H7 (cell line): ENCODE measurements at regions not wholly inside any gene's neighbourhood (a gene's known extent, or its start where the extent isn't known, plus 50 kb on each side); places are given as distances from the start of the nearest gene placed in this dataset.
"Not testable (repeated sequence)": the region's sequence is repeated elsewhere in the genome, so short reads cannot be mapped to it uniquely, and the experiment has no call there.

Experiments
- DNase-seq: peaks from one replicate; pipeline ENCODE4 v3.0.0; 2012
- H3K27me3 ChIP-seq: 2 replicates; pipeline ENCODE4 v1.6.0; 2011; ENCODE audit warnings: mild to moderate bottlenecking, low read length; ENCODE audit not compliant: control insufficient read depth, insufficient read depth
- H3K36me3 ChIP-seq: replicated peaks from 2 replicates; pipeline ENCODE4 v1.5.1; 2011; ENCODE audit warnings: low read length; ENCODE audit not compliant: control insufficient read depth, insufficient read depth
- H3K4me3 ChIP-seq: 2 replicates; pipeline ENCODE4 v1.5.1; 2011; ENCODE audit warnings: low read depth, mild to moderate bottlenecking, control low read depth, low read length, moderate library complexity; ENCODE audit not compliant: insufficient read depth

DNA sequence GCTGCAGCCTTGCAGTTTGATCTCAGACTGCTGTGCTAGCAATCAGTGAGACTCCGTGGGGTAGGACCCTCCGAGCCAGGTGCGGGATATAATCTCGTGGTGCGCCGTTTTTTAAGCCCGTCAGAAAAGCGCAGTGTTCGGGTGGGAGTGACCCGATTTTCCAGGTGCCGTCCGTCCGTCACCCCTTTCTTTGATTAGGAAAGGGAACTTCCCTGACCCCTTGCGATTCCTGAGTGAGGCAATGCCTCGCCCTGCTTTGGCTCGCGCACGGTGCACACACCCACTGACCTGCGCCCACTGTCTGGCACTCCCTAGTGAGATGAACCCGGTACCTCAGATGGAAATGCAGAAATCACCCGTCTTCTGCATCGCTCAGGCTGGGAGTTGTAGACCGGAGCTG is 203.2 kb downstream of the SNCAIP start:
- not testable (repeated sequence) for H3K36me3 ChIP-seq, DNase-seq, H3K4me3 ChIP-seq, H3K27me3 ChIP-seq

DNA sequence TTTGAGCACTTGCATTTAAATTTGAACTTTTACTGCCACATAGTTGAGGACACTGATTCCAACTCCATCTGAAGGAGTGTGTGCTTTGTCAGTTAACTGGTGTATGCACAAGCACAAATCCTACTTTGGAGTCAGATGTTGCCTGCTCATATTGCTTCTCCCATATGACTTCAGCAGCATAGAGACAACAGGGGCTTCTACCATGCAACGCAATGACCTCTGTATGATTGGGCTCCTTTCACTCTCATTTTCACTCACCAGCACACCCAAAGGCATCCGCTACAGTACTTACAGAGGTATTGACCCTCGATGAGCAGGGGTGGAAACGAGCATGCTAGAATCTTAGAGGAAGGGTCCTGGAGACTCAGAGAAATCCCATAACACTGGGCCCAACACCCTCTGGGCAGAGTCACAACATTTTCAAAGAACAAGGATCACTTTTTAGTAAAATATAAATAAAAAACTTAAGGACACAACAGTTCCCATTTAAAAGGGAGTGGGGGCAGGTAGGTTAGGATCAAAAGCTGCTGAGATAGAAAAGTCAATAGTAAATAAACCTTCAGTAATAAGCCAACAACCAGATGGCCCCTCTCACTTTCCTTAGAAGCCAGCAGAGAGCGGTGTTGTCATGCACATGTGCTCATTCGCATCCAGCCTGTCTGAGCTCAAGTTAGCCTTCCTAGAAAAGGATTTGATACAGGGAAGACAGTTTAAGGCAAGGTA is 203.8 kb downstream of the SNCAIP start:
- Histone ChIP-seq H3K27me3 (no peaks in the 10 kb centered on the region), H3K4me3 (no peak overlapping the region), H3K36me3 (no peaks in the 10 kb centered on the region)
- DNase-seq = peak; percentile 60

DNA sequence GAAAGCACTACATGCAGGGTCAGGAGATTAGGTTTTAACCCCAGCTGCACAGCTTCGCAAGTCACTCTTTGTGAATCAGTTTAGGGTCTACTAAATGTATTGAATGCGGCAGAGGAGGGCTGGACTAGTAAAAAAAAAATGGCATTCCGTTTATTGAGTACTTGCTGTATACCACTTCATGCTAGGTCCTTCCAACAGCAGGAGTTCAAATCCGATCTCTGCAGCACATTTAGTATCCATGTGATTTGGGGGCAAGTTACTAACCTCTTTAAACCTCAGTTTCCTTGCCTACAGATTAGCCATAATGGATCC is 204.4 kb downstream of the SNCAIP start:
- no peaks in the 10 kb centered on the region for H3K27me3 ChIP-seq
- no peak overlapping the region for H3K4me3 ChIP-seq
- DNase-seq = no peak

DNA sequence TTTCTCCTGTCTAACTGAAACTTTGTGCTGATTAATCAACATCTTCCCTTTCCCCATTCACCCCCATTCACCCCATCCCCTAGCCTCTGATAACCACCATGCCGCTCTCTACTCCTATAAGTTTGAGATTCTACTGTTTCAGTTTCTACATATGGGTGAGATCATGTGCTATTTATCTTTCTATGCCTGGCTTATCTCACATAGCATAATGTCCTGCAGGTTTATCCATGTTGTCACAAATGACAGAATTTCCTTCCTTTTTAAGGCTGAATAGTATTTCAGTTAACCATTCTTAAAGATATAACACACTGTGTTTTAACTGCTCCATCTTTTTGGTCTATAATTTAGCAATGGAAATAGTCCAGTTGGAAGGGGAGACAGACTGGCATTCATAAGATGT is 205.1 kb downstream of the SNCAIP start:
- Histone ChIP-seq H3K36me3 (no peaks in the 10 kb centered on the region), H3K27me3 (no peaks in the 10 kb centered on the region), H3K4me3 (no peak overlapping the region)
- no peak for DNase-seq

More for the DNA sequence above, 204.4 kb downstream of the SNCAIP start:
- H3K36me3 ChIP-seq = no peaks in the 10 kb centered on the region

DNA sequence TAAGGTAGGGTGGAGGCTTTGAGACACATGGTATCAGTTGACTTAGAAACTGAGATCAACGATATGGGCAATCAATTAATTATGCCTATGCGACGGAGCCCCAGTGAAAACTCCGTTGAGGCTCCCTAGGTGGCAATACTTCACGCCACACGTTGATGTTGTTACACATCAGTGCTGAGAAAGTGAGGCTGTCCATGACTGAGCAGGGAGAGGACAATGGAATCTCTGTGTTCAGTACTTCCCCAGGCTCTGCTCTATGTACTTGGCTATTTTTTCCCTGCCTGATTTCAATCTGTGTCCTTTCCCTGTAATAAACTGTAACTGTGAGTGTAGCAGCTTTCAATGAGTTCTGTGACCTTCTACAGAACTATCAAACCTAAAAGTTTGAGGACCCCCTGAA is 211.7 kb downstream of the SNCAIP start:
- Histone ChIP-seq H3K27me3 (no peaks in the 10 kb centered on the region), H3K36me3 (no peaks in the 10 kb centered on the region), H3K4me3 (no peak overlapping the region)
- no peak for DNase-seq

DNA sequence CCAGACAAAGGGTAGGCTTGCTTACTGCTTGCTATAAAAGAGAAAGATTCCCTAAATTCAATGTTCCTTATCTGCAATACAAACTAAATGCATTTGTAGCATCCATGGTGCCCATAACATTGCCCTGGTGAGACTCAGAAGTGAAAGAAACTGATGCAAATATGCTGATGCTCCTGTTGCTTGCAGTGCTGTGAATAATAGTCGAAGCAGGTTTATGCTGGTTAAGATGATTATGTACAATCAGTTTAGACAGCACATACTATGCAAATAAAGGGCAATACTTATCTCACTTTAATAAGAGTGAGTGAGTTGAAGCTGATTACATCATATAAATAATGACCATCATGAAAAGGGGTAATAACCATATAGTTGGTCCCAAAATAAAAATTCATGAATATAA is 215.5 kb downstream of the SNCAIP start:
- DNase-seq = no peak
- H3K36me3 ChIP-seq = no peaks in the 10 kb centered on the region
- no peak overlapping the region for H3K4me3 ChIP-seq

DNA sequence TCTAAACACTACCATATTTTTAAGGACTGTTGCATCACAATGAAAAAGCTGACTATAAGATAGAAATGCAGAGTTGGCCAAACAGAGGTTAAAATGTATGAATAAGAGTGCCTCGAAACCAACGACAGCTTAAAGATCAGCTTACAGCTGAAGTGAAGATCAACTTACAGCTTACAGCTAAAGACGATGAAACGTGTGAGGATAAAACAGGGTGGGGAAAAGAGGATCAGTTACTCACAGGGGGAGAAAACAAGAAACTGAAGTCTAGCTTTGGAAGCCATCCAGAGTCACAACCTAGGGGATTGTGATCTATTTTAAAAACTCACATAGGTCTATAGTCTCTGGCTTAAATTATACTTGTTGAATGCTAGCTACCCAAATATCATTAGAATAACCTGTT is 220.0 kb downstream of the SNCAIP start:
- H3K4me3 ChIP-seq = no peak overlapping the region
- no peaks in the 10 kb centered on the region for H3K36me3 ChIP-seq
- H3K27me3 ChIP-seq = no peaks in the 10 kb centered on the region
- no peak for DNase-seq

More for the DNA sequence above, 215.5 kb downstream of the SNCAIP start:
- no peaks in the 10 kb centered on the region for H3K27me3 ChIP-seq

DNA sequence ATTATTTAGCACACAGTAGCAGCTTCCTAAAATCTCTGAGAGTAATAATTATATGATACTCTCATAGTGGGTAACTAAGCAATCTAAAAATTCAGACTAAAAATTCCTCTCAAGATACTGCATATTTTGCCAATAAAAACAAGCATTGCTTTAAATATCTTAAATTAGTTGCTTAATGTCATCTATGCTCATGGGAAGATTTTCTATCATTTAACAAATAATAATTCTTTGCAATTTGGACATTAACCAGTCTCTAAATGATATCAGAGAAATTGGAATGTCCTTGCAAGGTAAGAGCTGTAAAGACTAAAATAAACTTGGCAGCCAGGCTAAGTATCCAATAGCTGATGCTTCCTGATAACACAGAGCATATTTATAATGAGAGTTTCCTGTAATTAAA is 221.8 kb downstream of the SNCAIP start:
- H3K27me3 ChIP-seq = no peaks in the 10 kb centered on the region

DNA sequence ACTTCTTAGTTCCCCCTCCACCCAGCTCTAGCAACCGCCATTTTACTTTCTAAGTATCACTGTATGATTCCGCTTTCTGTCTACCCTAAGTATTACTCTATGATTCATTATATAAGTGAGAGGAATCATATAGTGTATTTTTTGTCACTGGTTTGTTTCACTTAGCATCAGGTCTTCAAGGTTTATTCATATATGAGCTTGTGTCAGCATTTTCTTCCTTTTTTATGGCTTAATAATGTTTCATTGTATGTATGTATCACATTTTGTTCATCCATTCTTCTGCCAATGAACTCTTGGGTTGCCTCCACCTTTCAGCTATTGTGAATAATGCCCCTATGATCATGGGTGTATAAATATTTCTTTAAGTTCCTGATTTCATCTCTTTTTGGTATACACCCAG is 222.8 kb downstream of the SNCAIP start:
- Histone ChIP-seq H3K36me3 (no peaks in the 10 kb centered on the region), H3K27me3 (no peaks in the 10 kb centered on the region), H3K4me3 (no peak overlapping the region)
- no peak for DNase-seq

More for the DNA sequence above, 221.8 kb downstream of the SNCAIP start:
- Histone ChIP-seq H3K4me3 (no peak overlapping the region), H3K36me3 (no peaks in the 10 kb centered on the region)
- DNase-seq = no peak

DNA sequence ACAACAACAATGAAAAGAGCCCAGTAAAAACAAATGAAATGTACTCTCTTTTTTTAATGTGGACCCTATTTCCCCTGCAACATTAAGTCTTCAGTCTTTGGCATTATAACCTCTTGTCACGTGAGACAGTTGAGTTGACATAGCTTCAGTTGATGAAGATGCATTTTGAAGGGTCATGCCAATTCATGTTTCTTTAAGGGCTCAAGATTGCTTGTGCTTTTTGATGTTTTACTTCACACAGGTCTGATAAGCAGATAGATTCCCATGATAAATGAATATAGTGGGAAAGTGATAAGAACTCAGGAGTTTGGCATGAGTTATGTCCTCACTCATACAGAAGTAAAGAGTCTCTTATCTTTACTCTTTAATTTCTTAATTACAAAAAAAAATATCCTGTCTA is 229.4 kb downstream of the SNCAIP start:
- no peak for DNase-seq
- Histone ChIP-seq H3K36me3 (no peaks in the 10 kb centered on the region), H3K27me3 (no peaks in the 10 kb centered on the region), H3K4me3 (no peak overlapping the region)

DNA sequence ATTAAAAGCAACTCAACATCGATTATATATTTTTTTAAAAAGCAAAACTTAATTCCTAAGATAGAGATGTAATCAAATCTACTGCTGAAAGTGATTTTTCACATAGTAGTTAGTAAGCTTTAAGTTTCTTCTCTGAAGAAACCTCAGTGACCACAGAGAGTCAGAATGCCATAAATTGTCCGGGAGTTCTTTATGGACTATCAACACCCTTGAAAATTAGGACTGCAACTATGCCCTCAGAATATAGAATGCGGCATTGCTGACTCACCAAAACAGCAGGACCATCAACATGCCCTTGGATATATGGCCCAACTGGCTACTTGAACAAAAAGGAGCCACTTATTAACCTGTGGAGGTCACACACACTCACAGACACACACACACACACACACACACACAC is 228.9 kb upstream of the SNX2 start:
- Histone ChIP-seq H3K27me3 (no peaks in the 10 kb centered on the region), H3K36me3 (no peaks in the 10 kb centered on the region), H3K4me3 (no peak overlapping the region)
- DNase-seq = no peak

DNA sequence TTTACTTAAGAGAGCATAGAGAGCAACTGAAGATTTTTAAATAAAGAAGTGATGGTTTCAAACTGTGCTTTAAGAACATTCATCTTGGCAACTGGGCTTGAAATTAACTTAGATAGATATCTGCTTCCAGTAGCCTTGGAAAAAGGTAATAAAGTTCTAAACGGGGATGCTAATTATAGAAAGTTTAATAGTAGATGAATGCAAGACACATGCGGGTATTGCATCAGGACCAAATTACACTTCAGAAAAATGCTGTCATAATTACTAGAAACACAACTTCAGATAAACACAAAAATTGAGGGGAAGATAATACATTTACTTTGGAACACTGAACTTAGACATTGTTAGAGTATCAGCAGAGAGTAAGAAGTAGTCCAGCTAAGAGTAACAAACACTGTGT is 227.7 kb upstream of the SNX2 start:
- no peaks in the 10 kb centered on the region for H3K27me3 ChIP-seq
- no peak for DNase-seq
- no peak overlapping the region for H3K4me3 ChIP-seq
- H3K36me3 ChIP-seq = no peaks in the 10 kb centered on the region

DNA sequence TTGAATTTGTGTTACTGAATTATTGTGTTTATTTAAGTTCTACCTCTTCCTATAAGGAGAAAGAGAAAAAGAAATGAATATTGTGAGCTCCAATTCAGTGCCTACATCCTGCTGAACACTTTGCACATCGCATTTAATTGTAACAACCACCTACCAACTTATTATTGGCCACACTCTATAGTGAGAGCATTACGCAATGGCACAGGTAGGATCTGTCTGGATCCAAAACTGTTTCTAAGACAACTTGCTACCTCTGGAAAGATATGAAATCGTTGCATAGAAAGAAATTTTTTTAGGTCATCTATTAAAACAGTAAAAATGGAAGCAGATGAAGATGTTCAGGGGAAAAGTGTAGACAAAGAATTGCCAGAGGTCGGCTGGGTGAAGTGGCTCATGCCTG is 227.2 kb upstream of the SNX2 start:
- Histone ChIP-seq H3K36me3 (no peaks in the 10 kb centered on the region), H3K27me3 (no peaks in the 10 kb centered on the region), H3K4me3 (no peak overlapping the region)
- DNase-seq = no peak

DNA sequence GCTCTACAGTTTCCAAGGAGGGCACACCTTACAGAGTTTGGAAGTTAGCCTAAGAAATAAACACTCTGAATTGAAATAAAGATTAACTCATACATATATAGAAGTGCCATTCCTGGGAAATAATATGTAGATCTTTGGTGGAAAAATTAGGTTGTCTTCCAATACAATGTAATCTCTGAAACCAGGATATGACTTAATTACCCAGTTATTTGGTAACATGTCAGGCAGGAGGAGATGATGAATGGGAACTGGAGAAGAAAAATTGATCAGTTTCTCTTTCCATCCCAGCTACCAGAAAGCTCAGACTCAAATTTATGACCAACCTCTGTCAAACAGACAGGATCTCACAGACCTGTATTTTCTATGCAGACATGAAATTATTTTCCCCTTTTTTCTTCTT is 215.2 kb upstream of the SNX2 start:
- Histone ChIP-seq H3K4me3 (no peak overlapping the region), H3K36me3 (no peaks in the 10 kb centered on the region), H3K27me3 (no peaks in the 10 kb centered on the region)
- DNase-seq = no peak

DNA sequence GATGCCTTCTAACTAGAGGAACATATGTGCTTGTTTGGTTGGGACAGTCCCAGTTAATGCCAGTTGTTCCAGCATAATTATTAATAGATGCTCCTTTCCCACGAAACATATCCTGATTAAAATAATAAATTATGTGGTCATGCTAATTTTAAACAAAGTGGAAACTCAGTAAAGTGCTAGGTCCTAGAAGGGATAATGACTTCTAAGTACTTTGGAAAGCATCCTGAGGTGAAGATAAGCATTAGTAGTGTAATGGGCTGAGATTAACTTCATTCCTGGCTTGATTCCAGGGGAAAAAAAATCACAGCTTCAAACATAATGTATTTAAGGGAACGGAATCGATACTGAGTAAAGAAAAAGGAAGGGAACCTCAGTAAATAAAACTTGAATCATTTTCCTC is 213.7 kb upstream of the SNX2 start:
- H3K27me3 ChIP-seq = no peaks in the 10 kb centered on the region
- no peak for DNase-seq
- H3K36me3 ChIP-seq = no peaks in the 10 kb centered on the region
- H3K4me3 ChIP-seq = no peak overlapping the region

DNA sequence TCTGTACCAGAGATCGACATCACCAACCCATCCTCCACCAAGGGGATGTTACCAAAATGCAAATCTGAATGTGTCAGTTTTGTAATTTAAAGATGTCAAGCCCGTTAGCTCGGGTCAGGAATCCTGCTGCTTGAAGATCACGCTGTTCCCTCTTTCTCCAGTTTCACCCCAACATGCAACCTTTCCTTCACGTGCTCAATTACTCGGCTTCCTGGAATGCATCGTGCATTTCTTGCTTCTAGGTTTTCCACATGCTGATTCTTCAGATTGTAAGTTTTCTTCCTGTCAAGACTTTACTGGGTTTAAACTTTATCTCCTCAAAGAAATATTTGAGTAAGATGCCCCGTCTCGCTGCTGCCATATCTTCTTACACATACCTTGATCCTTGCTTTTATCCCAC is 209.5 kb upstream of the SNX2 start:
- DNase-seq = no peak
- Histone ChIP-seq H3K36me3 (no peaks in the 10 kb centered on the region), H3K27me3 (no peaks in the 10 kb centered on the region), H3K4me3 (no peak overlapping the region)
